ENCODE measurements at regions not wholly inside any gene's neighbourhood (a gene's known extent, or its start where the extent isn't known, plus 50 kb on each side); places are given as distances from the start of the nearest gene placed in this dataset.

DNA sequence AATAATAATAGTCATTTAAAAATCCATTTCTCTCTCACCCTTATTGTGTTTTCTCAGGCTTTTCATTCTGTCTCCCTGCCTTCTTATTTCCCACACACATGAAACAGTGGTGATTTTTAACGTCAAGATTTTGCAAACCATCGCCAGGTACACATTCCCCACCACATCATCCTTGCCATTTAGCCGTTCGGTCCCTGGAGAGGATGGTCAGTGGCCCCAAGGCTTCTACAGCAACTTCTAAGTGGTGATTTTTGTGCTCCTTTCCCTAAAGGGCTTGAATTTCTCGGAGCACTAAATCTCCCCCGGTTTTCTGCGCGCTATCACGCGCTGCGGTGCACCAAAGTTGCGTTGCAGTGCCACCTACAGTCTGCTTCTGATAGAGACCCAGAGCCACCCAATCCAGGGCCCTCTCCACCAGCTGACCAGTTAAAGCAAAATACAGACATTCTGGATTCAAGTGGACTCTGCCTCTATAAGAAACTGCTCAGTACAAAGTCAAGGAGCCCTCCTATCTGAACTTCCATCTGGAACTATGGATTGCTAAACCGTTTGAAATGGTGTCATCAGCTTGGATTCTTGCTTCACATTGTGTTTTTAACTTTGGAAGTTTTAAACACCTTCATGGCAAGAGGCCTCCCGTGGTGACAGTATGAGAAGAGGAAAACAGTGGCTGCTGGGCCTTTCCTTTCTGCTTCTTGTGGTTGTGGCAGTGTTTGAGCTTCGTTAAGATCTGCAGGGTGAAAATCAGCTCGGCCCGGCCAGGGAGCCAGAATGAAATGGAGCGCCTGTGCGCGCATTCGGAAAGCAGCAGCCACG lies 234.0 kb downstream of the SPTSSA start:
- Histone ChIP-seq H3K27me3 (ENCODE audit: control insufficient read depth, extremely low read depth, insufficient read depth, low read length) (no peaks in the 10 kb centered on the region), H3K9ac (ENCODE audit: control insufficient read depth, extremely low read depth, insufficient read depth, low read length) (peak overlapping the region; percentile 18), H3K27ac (ENCODE audit: control insufficient read depth, insufficient read depth, low read length) (no peak overlapping the region), H3K4me1 (ENCODE audit: control insufficient read depth, extremely low read depth, insufficient read depth, low read length) (peaks cover 10% of the 10 kb centered on the region), H4K20me1 (ENCODE audit: control insufficient read depth, extremely low read depth, insufficient read depth, low read length) (no peaks in the 10 kb centered on the region), H3K4me2 (ENCODE audit: control insufficient read depth, extremely low read depth, insufficient read depth, low read depth, low read length) (peak overlapping the region; percentile 91), H3K9me3 (ENCODE audit: control insufficient read depth, low read depth, low read length) (no peaks in the 10 kb centered on the region), H3K4me3 (ENCODE audit: control insufficient read depth in 2 of 3, extremely low read depth in 1 of 3, insufficient read depth in 2 of 3, low read depth in 1 of 3, low read length in 3 of 3) (peak overlapping the region in 1 of 3 experiments; percentile 56), H3K9me1 (ENCODE audit: control insufficient read depth, extremely low read depth, insufficient read depth, low read length) (no peaks in the 10 kb centered on the region), H3K79me2 (ENCODE audit: control insufficient read depth, insufficient read depth, low read length) (no peaks in the 10 kb centered on the region), H2AFZ (ENCODE audit: control insufficient read depth, low read length) (peak overlapping the region; percentile 92), H3K36me3 (ENCODE audit: control insufficient read depth in 2 of 2, extremely low read depth in 1 of 2, insufficient read depth in 2 of 2, low read length in 2 of 2) (no peaks in the 10 kb centered on the region)
- dilution Hi-C loops (cut with MboI; ENCODE audit: extremely low pct_ligation_motif_present, low sequenced_read_pairs): no loop called here
- DNase-seq (ENCODE audit: low read depth, low spot score) (no peak), FAIRE-seq (peak; percentile 76)
- TF ChIP-seq, protein P1, sequence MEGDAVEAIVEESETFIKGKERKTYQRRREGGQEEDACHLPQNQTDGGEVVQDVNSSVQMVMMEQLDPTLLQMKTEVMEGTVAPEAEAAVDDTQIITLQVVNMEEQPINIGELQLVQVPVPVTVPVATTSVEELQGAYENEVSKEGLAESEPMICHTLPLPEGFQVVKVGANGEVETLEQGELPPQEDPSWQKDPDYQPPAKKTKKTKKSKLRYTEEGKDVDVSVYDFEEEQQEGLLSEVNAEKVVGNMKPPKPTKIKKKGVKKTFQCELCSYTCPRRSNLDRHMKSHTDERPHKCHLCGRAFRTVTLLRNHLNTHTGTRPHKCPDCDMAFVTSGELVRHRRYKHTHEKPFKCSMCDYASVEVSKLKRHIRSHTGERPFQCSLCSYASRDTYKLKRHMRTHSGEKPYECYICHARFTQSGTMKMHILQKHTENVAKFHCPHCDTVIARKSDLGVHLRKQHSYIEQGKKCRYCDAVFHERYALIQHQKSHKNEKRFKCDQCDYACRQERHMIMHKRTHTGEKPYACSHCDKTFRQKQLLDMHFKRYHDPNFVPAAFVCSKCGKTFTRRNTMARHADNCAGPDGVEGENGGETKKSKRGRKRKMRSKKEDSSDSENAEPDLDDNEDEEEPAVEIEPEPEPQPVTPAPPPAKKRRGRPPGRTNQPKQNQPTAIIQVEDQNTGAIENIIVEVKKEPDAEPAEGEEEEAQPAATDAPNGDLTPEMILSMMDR (optimal IDR thresholded peaks at IDR 0.05 in 1 of 3, IDR thresholded peaks at IDR 0.05 in 1 of 3, conservative IDR thresholded peaks at IDR 0.05 in 1 of 3; ENCODE audit: extremely low read depth in 1 of 3, insufficient read depth in 2 of 3, low read length in 3 of 3): peak; percentile 79 to 82 (median 81)
- TF ChIP-seq EZH2 (IDR thresholded peaks at IDR 0.05; ENCODE audit: low read length): no peak

DNA sequence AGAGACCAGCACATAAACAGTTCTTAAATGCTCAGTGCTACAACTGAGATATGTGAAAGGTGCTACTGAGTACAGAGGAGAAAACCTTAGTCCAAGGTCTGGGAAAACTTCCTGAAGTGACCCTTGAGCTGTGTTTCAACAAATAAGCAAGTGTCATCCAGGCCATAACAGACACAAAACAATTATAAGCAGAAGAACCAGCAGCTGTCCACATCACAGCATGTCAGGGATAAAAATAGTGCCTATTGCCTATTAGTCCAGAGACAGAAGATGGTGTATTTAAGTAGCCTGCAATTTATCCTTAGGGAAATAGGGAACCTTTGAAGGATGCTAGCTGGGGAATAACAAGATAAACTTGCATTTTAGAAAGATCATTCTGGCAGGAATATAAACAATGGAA lies 237.8 kb downstream of the SPTSSA start:
- dilution Hi-C loops (cut with MboI; ENCODE audit: extremely low pct_ligation_motif_present, low sequenced_read_pairs): no loop called here
- H2AFZ ChIP-seq (ENCODE audit: control insufficient read depth, low read length): no peak overlapping the region
- no peaks in the 10 kb centered on the region for H3K36me3 ChIP-seq (ENCODE audit: control insufficient read depth in 2 of 2, extremely low read depth in 1 of 2, insufficient read depth in 2 of 2, low read length in 2 of 2)
- H3K79me2 ChIP-seq (ENCODE audit: control insufficient read depth, insufficient read depth, low read length): no peaks in the 10 kb centered on the region
- H3K27ac ChIP-seq (ENCODE audit: control insufficient read depth, insufficient read depth, low read length): no peak overlapping the region
- no peaks in the 10 kb centered on the region for H3K9me3 ChIP-seq (ENCODE audit: control insufficient read depth, low read depth, low read length)
- H3K4me1 ChIP-seq (ENCODE audit: control insufficient read depth, extremely low read depth, insufficient read depth, low read length): peaks cover 26% of the 10 kb centered on the region
- H3K4me3 ChIP-seq (ENCODE audit: control insufficient read depth in 2 of 3, extremely low read depth in 1 of 3, insufficient read depth in 2 of 3, low read depth in 1 of 3, low read length in 3 of 3): no peak overlapping the region
- H3K9ac ChIP-seq (ENCODE audit: control insufficient read depth, extremely low read depth, insufficient read depth, low read length): no peak overlapping the region
- H4K20me1 ChIP-seq (ENCODE audit: control insufficient read depth, extremely low read depth, insufficient read depth, low read length): no peaks in the 10 kb centered on the region
- no peak for DNase-seq (ENCODE audit: low read depth, low spot score)
- no peaks in the 10 kb centered on the region for H3K9me1 ChIP-seq (ENCODE audit: control insufficient read depth, extremely low read depth, insufficient read depth, low read length)
- FAIRE-seq: no peak
- TF ChIP-seq, protein P1 (optimal IDR thresholded peaks at IDR 0.05 in 1 of 3, IDR thresholded peaks at IDR 0.05 in 1 of 3, conservative IDR thresholded peaks at IDR 0.05 in 1 of 3; ENCODE audit: extremely low read depth in 1 of 3, insufficient read depth in 2 of 3, low read length in 3 of 3): no peak
- TF ChIP-seq EZH2 (IDR thresholded peaks at IDR 0.05; ENCODE audit: low read length): no peak
- H3K27me3 ChIP-seq (ENCODE audit: control insufficient read depth, extremely low read depth, insufficient read depth, low read length): no peaks in the 10 kb centered on the region
- no peak overlapping the region for H3K4me2 ChIP-seq (ENCODE audit: control insufficient read depth, extremely low read depth, insufficient read depth, low read depth, low read length)

All from keratinocyte (primary cell).